Transverse colon (tissue), 4 donors: ENCODE measurements at regions not wholly inside any gene's neighbourhood (a gene's known extent, or its start where the extent isn't known, plus 50 kb on each side); places are given as distances from the start of the nearest gene placed in this dataset.

Source experiments
- DNase-seq: peaks from one replicate; pipeline ENCODE4 v3.0.0-alpha.2; 2019
- H3K27ac ChIP-seq, 4 donors: fragments of 200-600 bp; sonication (generic); 2 replicates each; pipeline ENCODE4 v1.5.1; 2016 to 2018; ENCODE audit warnings: inconsistent platforms in 4 of 4
- H3K27me3 ChIP-seq: fragments of 200-600 bp; sonication (generic); 2 replicates; pipeline ENCODE4 v1.5.1; 2017; ENCODE audit warnings: inconsistent platforms
- H3K36me3 ChIP-seq, 4 donors: fragments of 200-600 bp; sonication (generic); 2 replicates each; pipeline ENCODE4 v1.5.1; 2017 to 2019; ENCODE audit warnings: inconsistent platforms in 4 of 4
- H3K4me1 ChIP-seq, 4 donors: fragments of 200-600 bp; sonication (generic); 2 replicates each; pipeline ENCODE4 v1.5.1; 2017 to 2020; ENCODE audit warnings: inconsistent platforms in 4 of 4
- H3K4me3 ChIP-seq, 4 donors: fragments of 200-600 bp; sonication (generic); 1 replicate in 1 of 4; 2 replicates in 3 of 4; pipeline versions ENCODE4 v1.5.1 to v1.6.1; 2017 to 2019; ENCODE audit warnings: inconsistent platforms in 4 of 4
- H3K9me3 ChIP-seq, 2 donors: fragments of 200-600 bp; sonication (generic); 2 replicates each; pipeline ENCODE4 v1.5.1; 2017 to 2019; ENCODE audit warnings: inconsistent platforms in 2 of 2
- EP300 ChIP-seq: sonication (generic); formaldehyde crosslinking; IDR thresholded peaks from one replicate; pipeline ENCODE4 v1.6.1; 2017; ENCODE audit warnings: antibody characterized with exemption, low read depth
- POLR2A ChIP-seq: fragments of 450-650 bp; IDR thresholded peaks from one replicate; pipeline ENCODE4 v1.6.1; 2016; ENCODE audit warnings: antibody characterized with exemption, mild to moderate bottlenecking, moderate library complexity
- POLR2AphosphoS5 ChIP-seq, 3 donors: sonication (generic); formaldehyde crosslinking; IDR thresholded peaks; one replicate each; pipeline ENCODE4 v1.6.1; 2016; ENCODE audit warnings: antibody characterized with exemption in 3 of 3
- WGBS, 2 donors: methylation state at CpG; one replicate each; pipeline ENCODE4 v1.1.5; 2018; ENCODE audit warnings: low coverage in 1 of 2; 5-methylcytosine and 5-hydroxymethylcytosine counted together
- in situ Hi-C, 4 donors: fragments of 200-750 bp; cut with MboI; loops; one replicate each; pipeline versions ENCODE4 v1.15.0 to v1.15.1; 2017; ENCODE audit warnings: low sequenced_read_pairs in 3 of 4, low pct_ligation_motif_present in 1 of 4, low pct_unique_long_range_greater_than_20kb in 1 of 4
- intact Hi-C: fragments of 100-400 bp; cut with DNase I; formaldehyde crosslinking; loops from one replicate; pipeline ENCODE4 v1.15.1; 2023; ENCODE audit warnings: low total_unique reads
- TF ChIP-seq, protein P1 (sequence below), 5 experiments: fragments of 200-600 bp in 3 of 5; fragments of 450-650 bp in 2 of 5; sonication (generic) in 3 of 5; IDR thresholded peaks; 1 replicate in 2 of 5; 2 replicates in 3 of 5; pipeline ENCODE4 v1.5.1; 2016 to 2017; ENCODE audit warnings: antibody characterized with exemption in 5 of 5, inconsistent platforms in 3 of 5, mild to moderate bottlenecking in 2 of 5, moderate library complexity in 1 of 5

DNA sequence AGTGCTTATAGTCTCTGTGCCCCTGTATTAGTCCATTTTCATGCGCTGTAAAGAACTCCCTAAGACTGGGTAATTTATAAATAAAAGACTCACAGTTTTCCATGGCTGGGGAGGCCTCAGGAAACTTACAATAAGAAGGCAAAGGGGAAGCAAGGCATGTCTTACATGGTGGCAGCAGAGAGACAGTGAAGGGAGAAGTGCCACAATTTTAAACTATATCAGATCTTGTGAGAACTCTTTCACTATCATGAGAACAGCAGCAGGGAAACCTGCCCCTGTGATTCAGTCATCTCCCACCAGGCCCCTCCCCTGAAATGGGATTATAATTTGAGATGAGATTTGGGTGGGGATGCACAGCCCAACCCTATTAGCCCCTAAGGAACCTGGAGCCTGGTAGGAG, 243.2 kb downstream of the EDEM1 start:
- intact Hi-C loops (no loop called here), in situ Hi-C loops (no loop called here)
- WGBS, 2 donors: 82 to 86% methylated on average over 1 of the region's 1 CpG
- TF ChIP-seq, protein P1, sequence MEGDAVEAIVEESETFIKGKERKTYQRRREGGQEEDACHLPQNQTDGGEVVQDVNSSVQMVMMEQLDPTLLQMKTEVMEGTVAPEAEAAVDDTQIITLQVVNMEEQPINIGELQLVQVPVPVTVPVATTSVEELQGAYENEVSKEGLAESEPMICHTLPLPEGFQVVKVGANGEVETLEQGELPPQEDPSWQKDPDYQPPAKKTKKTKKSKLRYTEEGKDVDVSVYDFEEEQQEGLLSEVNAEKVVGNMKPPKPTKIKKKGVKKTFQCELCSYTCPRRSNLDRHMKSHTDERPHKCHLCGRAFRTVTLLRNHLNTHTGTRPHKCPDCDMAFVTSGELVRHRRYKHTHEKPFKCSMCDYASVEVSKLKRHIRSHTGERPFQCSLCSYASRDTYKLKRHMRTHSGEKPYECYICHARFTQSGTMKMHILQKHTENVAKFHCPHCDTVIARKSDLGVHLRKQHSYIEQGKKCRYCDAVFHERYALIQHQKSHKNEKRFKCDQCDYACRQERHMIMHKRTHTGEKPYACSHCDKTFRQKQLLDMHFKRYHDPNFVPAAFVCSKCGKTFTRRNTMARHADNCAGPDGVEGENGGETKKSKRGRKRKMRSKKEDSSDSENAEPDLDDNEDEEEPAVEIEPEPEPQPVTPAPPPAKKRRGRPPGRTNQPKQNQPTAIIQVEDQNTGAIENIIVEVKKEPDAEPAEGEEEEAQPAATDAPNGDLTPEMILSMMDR (IDR thresholded peaks at IDR 0.05): no peak
- no peak for TF ChIP-seq POLR2AphosphoS5 (IDR thresholded peaks at IDR 0.05)
- TF ChIP-seq EP300: no peak
- no peak for TF ChIP-seq POLR2A
- H3K27ac ChIP-seq: no peak overlapping the region
- no peaks in the 10 kb centered on the region for H3K36me3 ChIP-seq
- H3K4me1 ChIP-seq: no peaks in the 10 kb centered on the region
- DNase-seq: no peak
- H3K4me3 ChIP-seq: no peak overlapping the region
- no peaks in the 10 kb centered on the region for H3K27me3 ChIP-seq
- no peaks in the 10 kb centered on the region for H3K9me3 ChIP-seq

DNA sequence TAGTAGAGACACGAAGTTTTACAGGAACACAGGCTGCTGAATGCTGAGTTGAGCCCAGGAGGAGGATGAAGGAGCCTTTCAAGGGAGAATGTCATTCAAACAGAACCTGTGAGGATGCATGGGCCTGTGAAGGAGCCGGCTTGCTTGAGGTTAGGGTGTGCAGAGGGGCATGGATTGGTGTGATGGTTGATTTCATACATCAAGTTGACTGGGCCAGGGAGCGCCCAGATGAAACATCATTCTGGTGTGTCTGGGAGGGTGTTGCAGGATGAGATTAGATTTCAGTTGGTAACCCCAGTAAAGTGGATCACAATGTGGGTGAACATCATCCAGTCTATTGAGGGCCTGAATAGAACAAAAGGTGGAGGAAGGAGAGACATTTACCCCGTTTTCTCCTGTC, 243.6 kb downstream of the EDEM1 start:
- WGBS, 2 donors: 77 to 83% methylated on average over 4 of the region's 4 CpGs
- H3K4me1 ChIP-seq: no peaks in the 10 kb centered on the region
- H3K27ac ChIP-seq: no peak overlapping the region
- H3K4me3 ChIP-seq: no peak overlapping the region
- intact Hi-C loops (no loop called here), in situ Hi-C loops (no loop called here)
- no peaks in the 10 kb centered on the region for H3K36me3 ChIP-seq
- TF ChIP-seq EP300 (no peak), POLR2AphosphoS5 (IDR thresholded peaks at IDR 0.05) (no peak), POLR2A (no peak)
- TF ChIP-seq, protein P1 (IDR thresholded peaks at IDR 0.05): no peak
- no peaks in the 10 kb centered on the region for H3K27me3 ChIP-seq
- no peak for DNase-seq
- H3K9me3 ChIP-seq: no peaks in the 10 kb centered on the region

DNA sequence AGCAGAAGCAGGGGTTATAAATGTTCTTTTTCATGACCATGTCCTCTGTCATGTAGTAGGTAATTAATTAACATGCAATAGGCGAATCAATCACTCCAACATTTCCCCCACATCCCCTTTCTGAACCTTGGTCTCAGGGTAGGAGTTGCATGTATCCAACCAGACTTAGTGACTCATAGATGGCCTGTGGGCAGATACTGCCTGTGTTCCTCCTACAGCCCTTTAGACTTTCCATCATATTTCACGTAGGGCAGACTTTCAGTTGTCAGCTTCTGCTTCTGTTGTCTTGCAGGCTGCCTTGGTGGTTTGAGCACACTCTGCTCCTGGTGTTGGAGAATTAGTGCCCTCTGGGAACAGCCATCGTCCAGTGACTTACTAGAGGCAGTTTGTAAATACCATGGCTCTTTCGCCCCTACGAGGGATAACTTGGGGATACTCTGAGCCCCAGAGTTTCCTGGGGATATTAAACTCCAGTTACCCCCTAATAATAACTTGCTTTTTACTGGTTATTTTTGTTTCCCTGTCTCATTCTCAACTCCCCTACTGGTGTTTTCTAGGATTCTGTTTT, 244.4 kb downstream of the EDEM1 start:
- TF ChIP-seq POLR2A (no peak), EP300 (no peak), POLR2AphosphoS5 (IDR thresholded peaks at IDR 0.05) (no peak)
- TF ChIP-seq, protein P1 (IDR thresholded peaks at IDR 0.05): no peak
- no peaks in the 10 kb centered on the region for H3K36me3 ChIP-seq
- in situ Hi-C loops (no loop called here), intact Hi-C loops (no loop called here)
- H3K4me3 ChIP-seq: no peak overlapping the region
- no peak overlapping the region for H3K27ac ChIP-seq
- no peak for DNase-seq
- H3K4me1 ChIP-seq: no peaks in the 10 kb centered on the region
- WGBS, 2 donors: 80 to 87% methylated on average over 1 to 5 of the region's 5 CpGs
- no peaks in the 10 kb centered on the region for H3K27me3 ChIP-seq
- no peaks in the 10 kb centered on the region for H3K9me3 ChIP-seq

GRCh38 chr3:5437296-5437782, 249.8 kb downstream of the EDEM1 start:
- Histone ChIP-seq H3K27me3 (no peaks in the 10 kb centered on the region), H3K9me3 (no peaks in the 10 kb centered on the region), H3K27ac (no peak overlapping the region), H3K4me3 (no peak overlapping the region), H3K36me3 (no peaks in the 10 kb centered on the region), H3K4me1 (no peaks in the 10 kb centered on the region)
- TF ChIP-seq, protein P1 (IDR thresholded peaks at IDR 0.05): no peak
- TF ChIP-seq POLR2AphosphoS5 (IDR thresholded peaks at IDR 0.05): no peak
- in situ Hi-C loops: no loop called here
- intact Hi-C loops: no loop called here
- no peak for DNase-seq
- 83 to 84% methylated on average over 5 of the region's 5 CpGs for WGBS, 2 donors
